ENCODE measurements at regions not wholly inside any gene's neighbourhood (a gene's known extent, or its start where the extent isn't known, plus 50 kb on each side); places are given as distances from the start of the nearest gene placed in this dataset.

DNA sequence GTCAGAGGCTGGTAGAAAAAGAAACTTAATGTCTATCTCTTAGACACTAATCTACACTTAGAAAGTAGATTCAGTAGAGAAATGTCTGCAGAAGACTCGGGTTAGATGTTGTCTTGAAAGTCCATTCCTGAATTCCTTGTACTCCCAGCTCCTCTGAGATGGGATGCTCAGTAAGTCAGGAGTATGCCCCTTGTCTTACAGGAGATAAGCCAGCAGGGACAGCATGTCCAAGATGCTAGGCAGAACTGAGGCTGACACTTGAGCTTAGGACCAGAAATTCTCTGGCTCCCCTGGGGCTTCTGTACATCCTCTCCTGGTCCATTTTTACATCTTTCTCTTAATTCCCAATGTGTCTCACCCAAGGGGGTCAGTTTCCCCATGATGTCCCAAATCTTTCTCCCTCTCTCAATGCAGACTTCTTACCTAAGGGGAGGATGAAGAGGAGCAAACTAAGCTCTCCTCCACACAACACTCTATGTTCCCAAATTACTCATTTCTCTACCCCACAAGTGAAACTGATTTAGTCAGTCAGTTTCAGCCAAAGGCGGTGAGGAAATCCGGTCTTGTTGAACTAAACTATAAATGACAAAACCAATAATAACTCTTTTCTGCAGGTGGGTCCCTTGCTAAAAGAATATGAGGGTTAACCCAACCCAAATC is 558.2 kb upstream of the DIPK2B start:
- Histone ChIP-seq H3K4me1 (ENCODE audit: control insufficient read depth in 2 of 2, insufficient read depth in 2 of 2, low read length in 1 of 2) (no peaks in the 10 kb centered on the region), H3K4me3 (ENCODE audit: low read depth in 1 of 2, low read length in 2 of 2) (no peak overlapping the region), H3K27ac (ENCODE audit: low read depth in 2 of 2, low read length in 1 of 2) (peak overlapping the region in 1 of 2 donors; percentile 47), H3K36me3 (ENCODE audit: control insufficient read depth in 2 of 2, insufficient read depth in 2 of 2, low read length in 1 of 2) (no peaks in the 10 kb centered on the region), H3K9me3 (ENCODE audit: control insufficient read depth in 2 of 2, insufficient read depth in 1 of 2, low read depth in 1 of 2, low read length in 1 of 2) (no peaks in the 10 kb centered on the region), H3K27me3 (ENCODE audit: control insufficient read depth in 1 of 2, insufficient read depth in 2 of 2, low read length in 2 of 2) (no peaks in the 10 kb centered on the region)
- 59 to 69% methylated on average over 3 of the region's 3 CpGs for WGBS, 2 donors

DNA sequence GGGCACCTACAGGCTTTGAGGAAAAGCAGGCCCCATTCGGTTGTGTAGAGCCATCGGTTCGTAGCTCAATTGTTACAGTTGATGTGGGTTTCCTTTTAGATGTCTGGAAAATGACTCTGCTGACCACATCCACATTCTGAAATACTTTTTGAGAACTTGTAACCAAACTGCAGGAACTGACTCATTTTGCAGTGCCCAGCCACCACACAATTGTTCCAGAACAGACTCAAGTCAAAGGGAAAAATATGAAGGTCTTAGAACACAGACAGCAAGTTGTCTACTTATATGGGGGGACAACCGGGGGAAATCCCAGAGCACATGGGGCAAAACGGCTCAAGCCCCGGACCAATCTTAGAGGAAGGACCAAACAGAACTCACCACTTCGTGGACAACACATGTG is 557.6 kb upstream of the DIPK2B start:
- 65 to 69% methylated on average over 7 of the region's 7 CpGs for WGBS, 2 donors

DNA sequence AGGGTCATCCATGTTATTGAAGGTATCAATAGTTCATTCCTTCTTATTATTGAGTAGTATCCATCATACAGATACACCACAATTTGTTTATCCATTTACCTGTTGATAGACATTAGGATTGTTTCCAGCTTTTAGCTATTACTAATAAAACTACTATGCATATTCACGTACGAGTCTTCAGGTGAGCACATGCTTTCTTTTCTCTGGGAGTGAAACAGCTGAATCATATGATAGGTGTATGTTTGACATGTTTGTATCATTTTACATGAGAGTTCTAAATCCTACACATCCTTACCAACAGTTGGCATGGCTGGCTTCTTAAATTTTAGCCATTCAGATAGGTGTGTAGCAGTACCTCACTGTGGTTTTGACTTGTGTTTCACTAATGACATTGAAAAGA is 556.6 kb upstream of the DIPK2B start:
- no peaks in the 10 kb centered on the region for H3K4me1 ChIP-seq (ENCODE audit: control insufficient read depth in 2 of 2, insufficient read depth in 2 of 2, low read length in 1 of 2)
- 53 to 82% methylated on average over 2 of the region's 2 CpGs for WGBS, 2 donors

More for the DNA sequence above, 557.6 kb upstream of the DIPK2B start:
- H3K9me3 ChIP-seq (ENCODE audit: control insufficient read depth in 2 of 2, insufficient read depth in 1 of 2, low read depth in 1 of 2, low read length in 1 of 2), result no peaks in the 10 kb centered on the region
- peak overlapping the region in 1 of 2 donors; percentile 47 for H3K27ac ChIP-seq (ENCODE audit: low read depth in 2 of 2, low read length in 1 of 2)
- no peak overlapping the region for H3K4me3 ChIP-seq (ENCODE audit: low read depth in 1 of 2, low read length in 2 of 2)
- H3K27me3 ChIP-seq (ENCODE audit: control insufficient read depth in 1 of 2, insufficient read depth in 2 of 2, low read length in 2 of 2), result no peaks in the 10 kb centered on the region
- no peaks in the 10 kb centered on the region for H3K4me1 ChIP-seq (ENCODE audit: control insufficient read depth in 2 of 2, insufficient read depth in 2 of 2, low read length in 1 of 2)
- no peaks in the 10 kb centered on the region for H3K36me3 ChIP-seq (ENCODE audit: control insufficient read depth in 2 of 2, insufficient read depth in 2 of 2, low read length in 1 of 2)

DNA sequence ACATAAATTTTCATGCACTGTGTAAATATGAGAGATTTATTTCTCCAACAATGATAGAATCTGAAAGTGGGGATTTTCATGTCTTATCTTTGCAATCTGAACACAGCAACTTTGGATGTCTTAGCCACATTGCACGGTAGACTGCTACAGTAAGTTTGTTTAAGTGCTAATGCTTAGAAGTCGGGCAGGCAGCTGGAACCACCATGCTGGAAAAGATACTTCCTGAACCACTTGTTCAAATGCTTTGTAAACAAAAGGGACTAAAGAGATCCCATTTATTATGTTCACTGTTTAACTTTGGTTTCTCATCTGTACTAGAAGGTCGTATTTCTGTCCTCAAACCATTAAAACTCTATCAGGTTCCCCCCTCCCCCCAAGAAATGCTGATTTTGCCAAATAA is 555.9 kb upstream of the DIPK2B start:
- no peak overlapping the region for H3K27ac ChIP-seq (ENCODE audit: low read depth in 2 of 2, low read length in 1 of 2)

More for the DNA sequence above, 556.6 kb upstream of the DIPK2B start:
- Histone ChIP-seq H3K36me3 (ENCODE audit: control insufficient read depth in 2 of 2, insufficient read depth in 2 of 2, low read length in 1 of 2) (no peaks in the 10 kb centered on the region), H3K4me3 (ENCODE audit: low read depth in 1 of 2, low read length in 2 of 2) (no peak overlapping the region), H3K27me3 (ENCODE audit: control insufficient read depth in 1 of 2, insufficient read depth in 2 of 2, low read length in 2 of 2) (no peaks in the 10 kb centered on the region), H3K27ac (ENCODE audit: low read depth in 2 of 2, low read length in 1 of 2) (no peak overlapping the region), H3K9me3 (ENCODE audit: control insufficient read depth in 2 of 2, insufficient read depth in 1 of 2, low read depth in 1 of 2, low read length in 1 of 2) (no peaks in the 10 kb centered on the region)

DNA sequence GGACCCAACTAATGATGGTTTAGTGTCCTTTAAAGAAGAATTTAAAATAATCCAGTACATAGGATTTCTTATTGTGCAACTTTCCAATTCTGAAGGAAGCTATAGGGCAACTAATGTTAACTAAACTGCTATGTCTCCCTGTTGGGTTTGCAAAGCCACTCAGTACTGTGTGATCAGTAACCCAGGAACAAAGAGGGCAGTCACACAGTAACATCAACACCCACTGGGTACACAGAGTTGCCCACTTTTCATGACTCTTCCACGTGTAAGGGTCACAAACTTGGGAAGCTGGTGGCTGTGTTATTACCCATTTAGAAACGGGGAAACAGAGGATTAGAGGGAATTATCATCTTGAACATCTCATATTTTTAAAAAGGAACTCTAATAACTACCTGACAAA is 555.0 kb upstream of the DIPK2B start:
- Histone ChIP-seq H3K4me3 (ENCODE audit: low read depth in 1 of 2, low read length in 2 of 2) (no peak overlapping the region), H3K4me1 (ENCODE audit: control insufficient read depth in 2 of 2, insufficient read depth in 2 of 2, low read length in 1 of 2) (no peaks in the 10 kb centered on the region), H3K9me3 (ENCODE audit: control insufficient read depth in 2 of 2, insufficient read depth in 1 of 2, low read depth in 1 of 2, low read length in 1 of 2) (no peaks in the 10 kb centered on the region), H3K27ac (ENCODE audit: low read depth in 2 of 2, low read length in 1 of 2) (no peak overlapping the region), H3K36me3 (ENCODE audit: control insufficient read depth in 2 of 2, insufficient read depth in 2 of 2, low read length in 1 of 2) (no peaks in the 10 kb centered on the region), H3K27me3 (ENCODE audit: control insufficient read depth in 1 of 2, insufficient read depth in 2 of 2, low read length in 2 of 2) (no peaks in the 10 kb centered on the region)
- WGBS, 2 donors, result 42 to 51% methylated on average over 2 of the region's 2 CpGs

More for the DNA sequence above, 555.9 kb upstream of the DIPK2B start:
- no peaks in the 10 kb centered on the region for H3K27me3 ChIP-seq (ENCODE audit: control insufficient read depth in 1 of 2, insufficient read depth in 2 of 2, low read length in 2 of 2)
- H3K9me3 ChIP-seq (ENCODE audit: control insufficient read depth in 2 of 2, insufficient read depth in 1 of 2, low read depth in 1 of 2, low read length in 1 of 2), result no peaks in the 10 kb centered on the region
- H3K4me3 ChIP-seq (ENCODE audit: low read depth in 1 of 2, low read length in 2 of 2), result no peak overlapping the region
- WGBS, 2 donors, result 19 to 21% methylated on average over 3 of the region's 3 CpGs
- no peaks in the 10 kb centered on the region for H3K4me1 ChIP-seq (ENCODE audit: control insufficient read depth in 2 of 2, insufficient read depth in 2 of 2, low read length in 1 of 2)
- no peaks in the 10 kb centered on the region for H3K36me3 ChIP-seq (ENCODE audit: control insufficient read depth in 2 of 2, insufficient read depth in 2 of 2, low read length in 1 of 2)

DNA sequence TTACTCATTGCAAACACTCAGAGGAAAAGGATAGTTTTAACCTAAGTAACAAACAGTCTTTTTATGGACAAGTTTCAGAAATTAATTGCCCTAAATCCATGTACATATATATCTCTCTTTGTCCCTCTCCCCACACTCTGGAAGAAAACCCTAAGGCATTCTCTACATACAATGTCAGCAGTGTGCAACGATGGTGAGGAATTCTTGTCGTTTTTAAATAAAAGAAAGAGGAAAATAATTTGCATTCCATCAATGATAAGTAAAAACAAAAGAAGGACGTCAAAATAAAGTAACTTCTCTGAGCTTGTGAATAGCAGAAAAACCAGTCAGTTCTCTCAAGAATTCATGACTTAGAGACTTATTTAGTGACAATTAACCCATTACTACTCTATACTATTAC is 550.5 kb upstream of the DIPK2B start:
- H3K36me3 ChIP-seq (ENCODE audit: control insufficient read depth in 2 of 2, insufficient read depth in 2 of 2, low read length in 1 of 2), result no peaks in the 10 kb centered on the region
- no peak overlapping the region for H3K4me3 ChIP-seq (ENCODE audit: low read depth in 1 of 2, low read length in 2 of 2)
- H3K4me1 ChIP-seq (ENCODE audit: control insufficient read depth in 2 of 2, insufficient read depth in 2 of 2, low read length in 1 of 2), result no peaks in the 10 kb centered on the region
- H3K27ac ChIP-seq (ENCODE audit: low read depth in 2 of 2, low read length in 1 of 2), result no peak overlapping the region
- 17 to 36% methylated on average over 3 of the region's 3 CpGs for WGBS, 2 donors
- H3K9me3 ChIP-seq (ENCODE audit: control insufficient read depth in 2 of 2, insufficient read depth in 1 of 2, low read depth in 1 of 2, low read length in 1 of 2), result no peaks in the 10 kb centered on the region
- H3K27me3 ChIP-seq (ENCODE audit: control insufficient read depth in 1 of 2, insufficient read depth in 2 of 2, low read length in 2 of 2), result no peaks in the 10 kb centered on the region

DNA sequence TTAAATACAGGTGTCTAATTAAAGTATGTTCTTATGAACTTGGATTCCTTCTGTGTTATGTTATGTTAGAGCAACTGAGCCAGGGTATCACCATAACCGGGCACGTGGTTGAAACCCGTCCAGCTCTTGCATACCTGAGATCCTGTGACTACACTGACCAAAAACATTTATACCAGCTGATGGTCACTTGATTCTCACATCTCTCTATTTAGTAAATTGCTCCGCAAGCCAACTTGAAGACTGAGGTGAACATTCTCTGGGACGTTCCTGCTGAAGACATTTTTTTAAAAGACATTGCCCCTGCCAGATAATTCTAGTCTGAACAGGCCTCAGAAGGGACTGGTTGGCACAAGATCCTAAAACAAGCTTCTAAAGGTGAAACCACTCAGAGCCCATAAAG is 550.0 kb upstream of the DIPK2B start:
- WGBS, 2 donors, result 43 to 58% methylated on average over 5 of the region's 5 CpGs
- H3K4me1 ChIP-seq (ENCODE audit: control insufficient read depth in 2 of 2, insufficient read depth in 2 of 2, low read length in 1 of 2), result no peaks in the 10 kb centered on the region
- H3K27me3 ChIP-seq (ENCODE audit: control insufficient read depth in 1 of 2, insufficient read depth in 2 of 2, low read length in 2 of 2), result no peaks in the 10 kb centered on the region
- H3K4me3 ChIP-seq (ENCODE audit: low read depth in 1 of 2, low read length in 2 of 2), result no peak overlapping the region
- H3K27ac ChIP-seq (ENCODE audit: low read depth in 2 of 2, low read length in 1 of 2), result no peak overlapping the region
- no peaks in the 10 kb centered on the region for H3K9me3 ChIP-seq (ENCODE audit: control insufficient read depth in 2 of 2, insufficient read depth in 1 of 2, low read depth in 1 of 2, low read length in 1 of 2)
- H3K36me3 ChIP-seq (ENCODE audit: control insufficient read depth in 2 of 2, insufficient read depth in 2 of 2, low read length in 1 of 2), result no peaks in the 10 kb centered on the region

DNA sequence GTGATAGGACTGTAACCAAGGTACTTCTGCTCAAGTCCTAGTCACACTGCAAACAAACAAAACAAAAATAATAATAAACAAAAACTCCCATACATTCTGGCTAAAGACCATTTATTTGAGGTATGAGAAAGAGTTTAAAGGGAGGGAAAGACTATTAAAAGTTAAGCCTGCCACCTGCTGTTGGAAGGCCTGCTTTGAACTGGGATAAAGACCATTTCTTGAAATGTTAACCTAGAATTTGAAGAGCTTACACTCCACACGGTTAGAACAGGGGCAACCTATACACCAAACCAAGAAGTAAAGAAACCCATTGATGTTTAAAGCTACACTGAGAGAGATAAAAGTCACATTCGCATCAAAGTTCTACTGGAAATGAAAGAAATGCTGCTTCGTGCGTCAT is 548.7 kb upstream of the DIPK2B start:
- H3K9me3 ChIP-seq (ENCODE audit: control insufficient read depth in 2 of 2, insufficient read depth in 1 of 2, low read depth in 1 of 2, low read length in 1 of 2), result no peaks in the 10 kb centered on the region
- H3K27me3 ChIP-seq (ENCODE audit: control insufficient read depth in 1 of 2, insufficient read depth in 2 of 2, low read length in 2 of 2), result no peaks in the 10 kb centered on the region
- H3K4me1 ChIP-seq (ENCODE audit: control insufficient read depth in 2 of 2, insufficient read depth in 2 of 2, low read length in 1 of 2), result no peaks in the 10 kb centered on the region
- H3K4me3 ChIP-seq (ENCODE audit: low read depth in 1 of 2, low read length in 2 of 2), result no peak overlapping the region
- no peaks in the 10 kb centered on the region for H3K36me3 ChIP-seq (ENCODE audit: control insufficient read depth in 2 of 2, insufficient read depth in 2 of 2, low read length in 1 of 2)
- H3K27ac ChIP-seq (ENCODE audit: low read depth in 2 of 2, low read length in 1 of 2), result no peak overlapping the region
- 64 to 67% methylated on average over 4 of the region's 4 CpGs for WGBS, 2 donors

DNA sequence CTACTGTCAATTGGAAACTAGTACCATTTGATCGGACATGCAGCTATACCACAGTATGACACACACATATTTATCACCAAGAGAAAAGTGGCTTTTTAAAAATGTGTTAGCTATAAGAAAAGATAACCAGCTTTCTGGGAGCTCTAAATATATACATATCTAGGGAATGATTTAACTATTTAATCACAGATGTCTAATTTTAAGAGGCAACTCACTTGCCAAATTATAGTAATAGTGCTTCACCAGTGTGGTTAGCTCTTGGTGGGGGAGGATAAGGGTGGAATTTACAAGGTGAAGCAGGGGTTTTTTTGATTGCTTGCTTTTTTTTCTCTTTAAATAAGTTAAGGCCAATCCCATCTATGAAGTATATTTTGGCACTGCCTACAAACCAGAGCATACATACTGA is 547.7 kb upstream of the DIPK2B start:
- Histone ChIP-seq H3K4me1 (ENCODE audit: control insufficient read depth in 2 of 2, insufficient read depth in 2 of 2, low read length in 1 of 2) (no peaks in the 10 kb centered on the region), H3K36me3 (ENCODE audit: control insufficient read depth in 2 of 2, insufficient read depth in 2 of 2, low read length in 1 of 2) (no peaks in the 10 kb centered on the region), H3K27ac (ENCODE audit: low read depth in 2 of 2, low read length in 1 of 2) (no peak overlapping the region), H3K9me3 (ENCODE audit: control insufficient read depth in 2 of 2, insufficient read depth in 1 of 2, low read depth in 1 of 2, low read length in 1 of 2) (no peaks in the 10 kb centered on the region), H3K27me3 (ENCODE audit: control insufficient read depth in 1 of 2, insufficient read depth in 2 of 2, low read length in 2 of 2) (peaks cover 0 to 2% of the 10 kb centered on the region in 2 donors), H3K4me3 (ENCODE audit: low read depth in 1 of 2, low read length in 2 of 2) (no peak overlapping the region)
- 70 to 84% methylated on average over 1 of the region's 1 CpG for WGBS, 2 donors

DNA sequence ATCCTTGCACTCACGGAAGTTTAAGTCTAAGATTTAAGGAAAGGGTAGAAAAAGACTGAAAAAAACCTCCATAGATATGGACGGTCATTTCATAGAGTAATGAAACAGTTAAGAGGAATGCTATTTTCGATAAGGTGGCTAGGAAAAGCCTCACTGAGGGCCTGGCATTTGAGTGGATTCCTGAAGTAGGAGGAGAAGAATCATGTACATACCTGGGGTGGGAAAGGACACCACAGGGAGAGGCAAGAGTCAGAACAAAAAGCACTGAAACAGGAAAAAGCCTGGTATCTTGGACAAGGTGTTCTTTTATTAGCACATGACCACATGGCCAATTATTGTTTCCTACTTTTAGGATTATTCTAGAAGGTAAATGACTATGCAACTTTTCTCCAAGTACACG is 547.2 kb upstream of the DIPK2B start:
- H3K4me1 ChIP-seq (ENCODE audit: control insufficient read depth in 2 of 2, insufficient read depth in 2 of 2, low read length in 1 of 2), result no peaks in the 10 kb centered on the region
- no peak overlapping the region for H3K4me3 ChIP-seq (ENCODE audit: low read depth in 1 of 2, low read length in 2 of 2)
- no peak overlapping the region for H3K27ac ChIP-seq (ENCODE audit: low read depth in 2 of 2, low read length in 1 of 2)
- peaks cover 0 to 2% of the 10 kb centered on the region in 2 donors for H3K27me3 ChIP-seq (ENCODE audit: control insufficient read depth in 1 of 2, insufficient read depth in 2 of 2, low read length in 2 of 2)
- H3K9me3 ChIP-seq (ENCODE audit: control insufficient read depth in 2 of 2, insufficient read depth in 1 of 2, low read depth in 1 of 2, low read length in 1 of 2), result no peaks in the 10 kb centered on the region
- H3K36me3 ChIP-seq (ENCODE audit: control insufficient read depth in 2 of 2, insufficient read depth in 2 of 2, low read length in 1 of 2), result no peaks in the 10 kb centered on the region
- 43 to 57% methylated on average over 4 of the region's 4 CpGs for WGBS, 2 donors

All from esophagus (tissue), 2 donors.